DMS53 treated with DMSO at 0.1 percent for 48 hours (cell line): ENCODE measurements at regions not wholly inside any gene's neighbourhood (a gene's known extent, or its start where the extent isn't known, plus 50 kb on each side); places are given as distances from the start of the nearest gene placed in this dataset.

ENCODE experiments used
- DNase-seq: peaks from one replicate; lab custom pipeline; 2025; ENCODE audit not compliant: unreplicated experiment; lab: John Stamatoyannopoulos, UW

DNA sequence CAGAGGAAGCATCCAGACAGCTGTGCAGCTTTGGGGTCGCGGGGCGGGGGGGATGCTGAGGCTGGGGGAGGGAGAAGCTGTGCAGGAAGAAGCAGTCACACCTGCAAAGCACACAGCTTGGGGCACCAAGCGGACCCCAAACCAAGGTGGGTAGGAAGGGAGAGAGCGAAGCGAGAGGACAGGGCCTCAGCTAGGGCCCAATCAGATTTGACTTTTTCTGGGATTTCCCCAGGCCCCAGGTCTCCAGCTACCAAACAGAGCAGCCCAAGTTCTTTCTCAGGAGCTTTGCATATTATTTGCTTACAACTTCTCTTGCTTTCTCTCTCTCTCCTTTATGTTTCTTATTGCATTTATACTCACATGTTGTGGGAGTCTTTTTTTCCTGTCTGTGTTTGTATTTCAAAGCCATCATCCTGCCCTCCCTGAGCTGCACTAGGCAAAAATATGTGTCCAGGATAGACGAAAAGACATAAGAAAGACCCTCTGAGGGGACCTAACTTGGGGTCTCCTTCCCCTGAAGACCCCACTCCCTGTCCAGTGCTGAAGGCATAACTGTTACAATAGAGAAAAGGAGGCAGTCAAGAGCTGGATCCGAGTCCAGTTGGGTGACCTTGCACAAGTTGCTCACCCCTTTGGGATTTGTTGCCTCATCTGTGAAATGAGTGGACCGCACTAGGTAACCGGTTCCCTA lies 50.6 kb upstream of the SMNDC1 start:
- no peak for DNase-seq

DNA sequence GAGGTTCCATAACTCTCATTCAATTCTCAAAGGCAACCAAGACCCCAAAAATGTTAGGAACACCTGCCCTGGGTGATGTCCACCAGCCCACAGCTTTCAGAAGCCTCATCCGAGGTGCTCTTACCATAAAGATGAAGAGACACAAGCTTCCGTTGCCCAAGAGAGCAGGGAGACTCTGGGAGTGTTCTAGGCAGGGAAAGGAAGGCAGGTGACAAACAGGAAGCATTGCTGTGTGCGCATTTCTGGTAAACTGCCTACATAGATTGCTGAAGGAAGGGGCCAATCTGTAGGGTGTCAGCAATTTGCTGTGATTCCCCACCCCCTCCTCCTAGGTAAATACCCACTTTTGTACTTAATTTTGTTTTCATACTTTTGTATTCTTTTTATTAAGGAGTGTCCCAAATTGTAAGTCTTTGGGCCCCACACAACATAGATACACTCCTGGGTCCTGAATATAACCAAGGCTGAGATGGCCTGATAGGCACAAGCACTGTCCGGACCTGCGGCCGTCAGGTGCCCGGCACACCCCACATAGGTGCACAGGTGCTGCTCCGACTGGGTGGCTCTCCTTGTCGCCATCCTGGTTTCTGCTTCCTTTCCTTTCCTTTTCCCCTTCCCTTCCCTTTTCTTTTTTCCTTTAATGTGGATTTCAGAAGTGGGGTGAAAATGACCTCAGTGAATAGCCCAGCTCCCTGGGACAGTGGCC lies 51.4 kb upstream of the SMNDC1 start:
- DNase-seq = peak; percentile 20

DNA sequence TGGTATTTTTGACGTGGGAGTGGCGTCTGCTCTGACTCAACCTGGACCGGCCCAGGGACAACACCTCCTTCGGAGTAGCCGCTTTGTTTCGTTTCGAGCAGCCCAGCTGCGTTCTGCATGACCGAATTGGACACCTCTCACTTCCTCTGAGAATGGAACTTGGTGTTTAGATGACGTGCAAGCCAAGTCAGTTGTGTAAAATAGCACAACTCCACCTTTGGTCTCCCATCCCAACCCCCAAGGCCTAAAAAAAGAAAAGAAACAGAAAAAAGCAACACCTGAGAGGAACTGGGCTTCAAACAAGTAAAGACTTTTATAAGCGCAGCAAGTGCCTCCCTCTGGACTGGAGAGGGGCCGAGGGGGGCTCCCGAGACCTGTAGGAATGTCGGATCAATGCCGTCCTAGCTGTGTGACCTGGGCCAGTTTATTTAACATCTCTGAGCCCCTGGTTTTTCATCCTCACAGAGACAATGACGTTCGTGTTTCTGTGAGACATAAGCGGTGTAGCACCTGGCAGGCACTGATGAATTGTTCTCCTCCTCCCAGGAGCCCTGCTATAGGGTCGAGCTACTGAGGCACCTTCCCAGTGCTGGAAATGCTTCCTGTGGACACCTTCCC lies 52.0 kb upstream of the SMNDC1 start:
- peak; percentile 80 for DNase-seq

DNA sequence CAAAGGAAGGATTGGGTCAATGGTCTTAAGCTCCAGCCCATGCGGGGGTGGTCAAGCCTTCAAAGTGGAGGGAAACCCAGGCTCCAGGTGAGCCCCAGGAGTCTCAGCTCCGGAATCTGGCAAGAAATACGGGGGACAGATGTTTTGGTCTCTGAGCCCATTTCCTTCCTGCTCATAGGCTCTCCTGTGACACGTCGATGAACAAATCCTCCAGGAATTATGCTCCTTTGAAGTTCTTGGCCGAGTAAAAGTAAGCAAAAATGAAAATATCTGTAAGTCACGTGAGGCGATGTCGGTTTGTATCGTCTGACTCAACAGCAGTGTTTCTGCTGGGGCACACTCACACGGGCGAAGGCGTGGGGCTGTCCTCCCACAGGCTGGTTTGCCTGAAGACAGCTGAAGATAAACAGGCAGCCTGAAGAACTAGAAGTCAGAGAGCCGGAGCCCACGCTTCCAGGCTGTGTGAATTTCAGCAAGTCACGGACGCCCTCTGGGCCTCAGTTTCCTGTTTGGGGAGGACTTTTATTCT lies 52.6 kb upstream of the SMNDC1 start:
- no peak for DNase-seq

DNA sequence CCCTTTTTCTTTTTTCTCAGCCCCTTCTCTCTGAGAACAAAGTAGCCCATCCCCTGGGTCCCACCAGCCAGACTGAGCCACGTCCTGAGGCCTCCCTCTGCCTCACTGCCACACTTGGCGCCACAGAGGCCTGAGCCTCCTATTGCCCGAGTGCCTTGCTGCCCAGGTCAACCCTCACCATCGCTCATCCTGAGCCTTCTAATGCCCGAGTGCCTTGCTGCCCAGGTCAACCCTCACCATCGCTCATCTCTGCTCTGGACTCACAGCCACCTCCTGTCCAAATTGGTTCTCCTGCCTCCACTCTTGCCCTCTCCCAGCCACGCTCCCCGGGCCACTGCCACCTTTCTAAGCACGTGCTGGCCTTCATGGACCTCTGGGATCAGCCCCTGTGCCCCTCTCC lies 53.2 kb upstream of the SMNDC1 start:
- DNase-seq = no peak

DNA sequence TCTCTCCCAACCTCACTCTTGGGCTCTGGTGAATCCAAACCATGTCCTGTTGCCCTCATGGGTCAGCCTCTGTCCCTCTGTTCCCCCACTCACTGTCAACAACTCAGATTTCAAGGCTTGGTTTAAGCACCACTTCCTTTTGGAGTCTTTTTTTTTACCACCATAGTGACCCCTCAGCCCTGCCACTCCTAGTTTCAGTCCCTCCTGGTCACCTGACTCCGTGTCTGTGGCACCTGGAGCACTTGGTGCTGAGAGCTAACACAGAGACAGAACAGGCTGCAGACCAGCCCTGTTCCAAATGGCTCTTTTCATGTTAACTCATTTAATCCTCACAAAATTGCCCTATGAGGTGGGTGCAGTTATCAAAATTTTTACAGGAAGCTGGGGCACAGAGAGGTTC lies 53.6 kb upstream of the SMNDC1 start:
- no peak for DNase-seq

DNA sequence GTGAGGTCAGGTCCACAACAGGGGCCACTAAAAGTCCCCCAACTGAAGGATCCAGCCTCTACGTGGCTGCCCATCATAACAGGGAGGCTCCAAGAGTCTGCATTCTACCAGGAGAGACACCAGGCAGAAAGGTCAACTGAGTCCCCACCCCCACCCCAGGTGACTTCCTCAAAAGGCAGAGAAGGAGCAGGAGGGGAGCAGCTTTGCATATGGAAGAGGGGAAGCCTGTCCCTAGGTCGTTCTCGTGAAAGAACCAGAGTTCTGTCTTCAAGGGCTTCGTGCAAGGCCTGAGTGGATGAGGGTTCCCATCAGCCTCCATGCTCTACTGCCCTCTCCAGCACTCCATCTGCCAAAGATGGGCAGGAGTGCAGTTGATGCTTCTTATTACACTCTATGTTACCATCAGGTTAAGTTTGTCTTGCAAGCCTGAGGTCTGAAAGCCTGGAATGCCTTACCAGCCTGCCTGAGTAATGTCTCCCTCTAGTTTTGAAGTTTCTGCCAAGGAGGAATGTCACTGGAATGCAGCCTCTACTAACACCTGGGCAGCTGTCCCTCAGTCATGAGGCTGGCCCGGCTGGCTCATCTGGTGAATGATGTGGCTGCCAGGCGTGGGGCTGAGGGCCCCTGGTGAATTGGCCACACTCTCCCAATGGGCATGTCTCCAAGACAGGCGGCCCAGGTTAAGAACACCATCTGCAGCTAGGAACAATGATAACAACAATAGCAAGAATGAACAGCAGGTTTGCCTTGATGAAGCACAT lies 54.3 kb upstream of the SMNDC1 start:
- DNase-seq = no peak

DNA sequence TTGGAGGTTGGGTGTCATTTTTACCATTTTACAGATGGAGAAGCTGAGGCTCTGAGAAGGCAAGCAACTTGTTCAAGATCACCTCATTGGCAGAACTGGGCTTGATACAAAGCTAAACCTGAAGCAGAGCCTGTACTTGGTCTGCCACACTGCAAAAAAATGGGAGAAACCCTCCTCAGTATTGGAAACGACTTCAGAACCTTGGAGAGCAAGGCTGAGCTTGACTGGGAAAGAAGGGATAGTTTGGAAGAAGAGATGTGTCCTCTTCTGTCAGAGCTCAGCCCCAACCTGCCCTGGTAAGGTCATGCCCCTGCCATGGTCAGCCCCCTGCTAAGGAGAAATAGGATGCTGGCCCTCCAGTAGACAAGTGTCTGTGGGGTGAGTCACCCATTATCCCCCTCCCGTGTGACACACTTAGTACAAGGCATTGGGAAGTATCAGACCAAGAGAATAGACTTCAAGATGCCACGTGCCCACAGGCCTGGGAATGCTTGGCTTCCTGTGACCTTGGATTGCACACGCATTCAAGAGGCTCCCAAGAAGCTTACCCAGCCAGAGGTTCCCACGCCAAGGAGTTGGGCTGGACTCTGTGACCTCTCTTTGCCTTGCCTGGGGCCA lies 56.2 kb upstream of the SMNDC1 start:
- DNase-seq = no peak

DNA sequence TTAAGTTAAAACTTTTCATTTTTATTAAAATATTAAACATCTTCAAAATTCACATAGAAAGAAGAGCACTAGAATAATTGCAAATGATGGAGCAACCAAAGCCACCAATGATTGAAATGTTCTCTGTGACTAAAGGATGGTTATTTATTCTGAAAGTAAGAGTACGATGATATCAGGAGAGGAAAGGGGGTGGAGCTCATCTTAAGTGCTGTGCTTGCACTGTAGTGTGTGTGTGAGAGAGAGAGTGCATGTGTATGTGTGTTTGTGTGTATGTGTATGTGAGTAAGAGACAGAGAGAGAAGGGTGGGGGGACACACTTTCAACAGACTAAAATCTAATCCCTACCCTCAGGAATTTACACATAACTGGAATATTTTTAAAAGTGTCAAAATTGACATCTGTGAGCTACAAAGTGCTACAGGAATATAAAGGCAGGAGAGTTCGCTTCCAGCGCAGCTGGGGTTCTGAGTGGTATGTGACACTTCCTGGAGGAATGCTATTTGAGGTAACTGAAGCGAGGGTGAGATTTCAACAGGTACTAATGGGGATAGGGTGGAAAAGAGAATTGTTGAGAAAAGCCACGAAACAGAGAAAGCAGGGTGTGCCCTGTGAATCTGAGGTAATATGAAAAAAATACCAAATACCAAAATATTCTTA lies 57.2 kb upstream of the SMNDC1 start:
- no peak for DNase-seq

DNA sequence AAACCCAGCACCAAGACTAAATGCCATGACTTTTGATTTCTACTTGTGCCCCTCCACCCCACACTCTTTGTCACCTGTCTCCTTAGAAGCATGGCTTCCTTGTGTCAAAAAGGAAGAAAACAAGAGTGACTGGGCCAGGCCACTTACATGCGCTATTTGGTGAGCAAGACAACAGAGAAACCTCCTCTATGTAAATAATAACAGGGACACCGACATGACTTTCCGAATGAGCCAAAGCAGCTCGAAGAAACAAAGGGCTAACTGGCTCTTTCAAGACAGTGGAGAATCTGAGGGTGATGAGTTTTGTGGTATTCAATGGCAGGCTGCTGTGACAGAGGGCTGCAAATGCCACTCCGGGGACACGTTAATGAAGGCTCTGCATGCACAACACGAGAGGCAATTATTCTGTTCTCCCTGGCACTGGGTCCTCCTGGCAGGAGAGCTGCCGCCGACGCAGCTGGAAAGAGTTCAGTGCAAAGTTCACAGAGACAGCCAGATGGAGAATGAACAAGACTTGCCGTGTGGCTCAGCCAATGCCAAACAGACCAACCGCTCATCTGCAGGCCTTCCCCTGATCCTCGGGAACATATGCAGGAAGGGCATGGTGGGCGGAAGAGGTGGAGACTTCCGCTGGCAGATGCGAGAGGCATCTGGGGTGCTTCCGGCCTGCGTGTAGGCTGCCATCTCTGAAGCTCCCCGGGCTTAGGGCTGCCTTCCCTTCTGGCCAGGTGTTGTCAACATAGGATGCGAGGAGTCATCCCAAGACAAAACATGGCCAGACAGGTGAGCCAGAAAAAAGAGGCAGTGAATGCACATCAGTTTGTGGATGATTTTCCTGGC lies 59.1 kb upstream of the SMNDC1 start:
- no peak for DNase-seq

DNA sequence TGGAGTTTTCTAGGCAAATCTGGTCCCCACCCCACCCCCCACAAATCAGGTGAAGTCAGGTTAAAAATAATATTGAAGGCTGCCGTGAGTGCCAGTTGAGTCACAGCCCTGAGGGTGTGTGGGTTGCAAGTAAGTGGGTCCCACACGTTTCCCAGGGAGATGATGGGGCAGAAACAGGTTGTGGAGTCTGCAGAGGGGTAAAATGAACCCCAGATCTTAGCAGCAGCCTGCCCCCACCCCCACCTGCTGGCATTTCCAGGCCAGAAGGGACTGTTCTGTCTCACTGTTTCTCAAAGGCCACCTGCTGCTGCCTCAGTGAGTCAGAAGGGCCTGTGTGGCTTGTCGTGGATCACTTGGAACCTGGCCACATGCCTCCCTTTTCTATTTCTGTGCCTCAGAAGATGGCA lies 59.8 kb upstream of the SMNDC1 start:
- no peak for DNase-seq

DNA sequence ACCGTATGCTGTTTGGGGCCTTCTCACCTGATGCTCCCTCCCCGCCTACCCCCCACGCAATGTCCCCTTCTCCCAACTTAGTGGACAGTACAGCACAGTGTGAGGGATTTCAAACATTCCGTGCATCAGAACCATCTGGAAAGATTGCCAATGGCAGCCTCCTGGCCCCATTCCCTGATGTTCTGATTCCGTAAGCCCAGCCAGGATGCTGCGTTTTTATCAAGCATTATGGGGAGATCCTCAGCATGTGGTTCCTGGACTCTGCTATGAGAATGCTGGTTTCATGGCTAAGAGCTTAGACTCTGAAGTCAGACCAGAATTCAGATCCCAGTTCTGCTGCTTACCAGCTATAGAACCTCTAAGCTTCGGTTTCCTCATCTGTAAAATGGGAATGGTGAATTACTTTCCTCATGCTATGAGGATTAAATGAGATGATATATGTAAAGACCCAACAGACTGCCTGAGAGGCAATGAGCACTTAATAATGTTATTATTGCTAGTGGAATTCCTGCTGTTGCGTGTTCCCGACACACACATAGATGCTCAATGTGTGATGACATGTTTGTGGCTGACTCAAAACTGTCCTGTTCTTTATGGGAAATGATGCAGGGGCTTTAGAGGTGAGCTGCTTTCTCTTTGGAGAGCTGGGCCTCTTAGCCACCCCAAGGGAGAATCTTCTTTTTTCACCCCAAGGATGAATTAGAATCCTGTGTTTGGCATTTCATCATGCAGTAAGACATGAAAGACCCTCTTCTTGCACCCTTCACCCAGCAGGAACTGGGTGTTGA lies 60.8 kb upstream of the SMNDC1 start:
- DNase-seq = no peak

DNA sequence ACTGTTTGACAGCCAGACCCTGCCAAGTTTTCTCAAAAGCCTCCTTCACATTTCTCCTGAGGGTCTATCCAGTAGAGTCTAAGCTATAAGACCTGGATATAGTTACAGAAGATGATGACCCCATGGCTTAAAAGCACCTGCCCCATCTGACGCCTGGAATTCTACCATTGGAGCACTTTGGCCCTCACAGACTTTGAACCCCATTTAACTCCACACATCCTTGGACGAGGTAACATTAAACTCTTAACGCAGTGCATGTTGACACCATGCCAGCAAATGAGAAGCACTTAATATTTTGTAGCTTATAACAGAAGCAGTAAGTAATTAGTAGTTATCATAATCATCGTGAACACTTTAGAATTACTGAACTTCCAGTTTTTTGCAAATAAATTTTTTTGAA lies 61.9 kb upstream of the SMNDC1 start:
- DNase-seq = no peak

DNA sequence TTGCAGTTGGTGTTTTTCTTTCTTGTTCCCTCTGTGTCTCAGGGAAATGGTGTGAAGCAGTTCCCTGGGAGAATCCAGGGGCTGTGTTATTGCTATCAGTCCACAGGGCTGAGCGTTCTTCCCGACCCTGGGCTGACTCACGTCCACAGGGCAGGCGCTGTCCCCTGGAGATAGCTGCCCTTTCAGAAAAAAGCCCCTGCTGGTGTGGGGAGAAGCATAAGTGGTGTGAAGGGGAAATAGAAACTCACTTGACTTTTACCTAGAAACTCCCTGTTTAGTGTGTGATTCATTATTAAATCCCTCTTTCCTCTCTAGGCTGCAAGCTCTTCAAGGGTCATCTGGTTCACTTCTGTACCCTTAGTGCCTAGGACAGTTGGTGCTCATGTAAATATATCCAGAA lies 63.3 kb upstream of the SMNDC1 start:
- DNase-seq = no peak

DNA sequence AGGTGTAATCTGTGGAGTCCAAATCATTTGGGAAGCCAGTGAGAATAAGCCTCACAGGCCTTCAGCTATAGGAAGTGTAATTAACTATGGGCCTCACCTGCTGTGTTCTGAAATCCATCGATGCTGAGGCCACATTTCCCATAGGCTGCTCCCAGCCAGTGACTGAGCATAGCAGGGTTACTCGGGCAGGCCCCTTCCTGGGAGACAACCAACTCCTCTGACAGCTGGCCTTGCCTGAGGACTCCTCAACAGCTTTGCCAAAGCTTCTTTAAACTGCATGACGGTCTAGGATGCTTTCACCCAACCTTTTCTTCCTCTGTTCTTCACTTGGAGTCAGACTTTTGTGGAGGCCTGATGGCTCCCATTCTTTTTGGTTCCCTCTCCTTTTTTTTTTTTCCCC lies 63.8 kb upstream of the SMNDC1 start:
- no peak for DNase-seq

DNA sequence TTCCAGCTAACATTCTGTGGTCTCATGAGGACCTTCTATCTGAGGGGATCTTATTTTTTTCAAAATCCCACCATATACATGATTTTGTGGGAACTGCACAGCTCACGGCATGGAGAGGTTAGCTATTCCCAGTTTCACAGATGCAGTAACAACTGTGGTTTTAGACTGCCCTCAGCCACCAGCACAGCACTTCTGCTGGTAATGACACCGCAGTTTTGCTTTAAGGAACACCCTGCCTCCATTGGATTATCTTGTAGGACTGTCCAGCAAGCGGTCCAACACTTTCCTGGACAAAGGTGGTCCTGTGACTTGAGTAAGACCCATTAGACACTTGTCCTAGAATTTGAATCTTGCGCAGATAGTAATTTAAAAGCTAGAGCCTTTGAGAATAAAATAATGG lies 65.3 kb upstream of the SMNDC1 start:
- no peak for DNase-seq

DNA sequence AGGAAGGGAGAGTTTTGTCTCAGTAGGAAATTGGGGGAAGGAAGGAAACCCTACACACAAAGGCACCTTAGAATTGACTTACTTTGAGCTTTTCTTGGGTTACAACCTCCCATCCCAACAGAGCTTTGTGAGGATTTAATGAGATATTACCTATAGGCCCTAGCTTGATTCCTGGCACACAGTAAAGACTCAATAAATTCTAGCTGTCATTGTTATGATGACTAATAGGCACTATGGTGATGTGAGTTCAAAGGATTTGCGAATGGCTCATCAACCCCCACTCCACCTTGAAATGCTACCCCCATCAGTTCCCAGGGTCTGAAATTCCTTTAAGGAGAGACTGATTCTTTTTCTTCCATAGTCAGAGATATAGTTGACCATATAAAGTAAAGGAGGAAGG lies 67.9 kb upstream of the SMNDC1 start:
- no peak for DNase-seq

DNA sequence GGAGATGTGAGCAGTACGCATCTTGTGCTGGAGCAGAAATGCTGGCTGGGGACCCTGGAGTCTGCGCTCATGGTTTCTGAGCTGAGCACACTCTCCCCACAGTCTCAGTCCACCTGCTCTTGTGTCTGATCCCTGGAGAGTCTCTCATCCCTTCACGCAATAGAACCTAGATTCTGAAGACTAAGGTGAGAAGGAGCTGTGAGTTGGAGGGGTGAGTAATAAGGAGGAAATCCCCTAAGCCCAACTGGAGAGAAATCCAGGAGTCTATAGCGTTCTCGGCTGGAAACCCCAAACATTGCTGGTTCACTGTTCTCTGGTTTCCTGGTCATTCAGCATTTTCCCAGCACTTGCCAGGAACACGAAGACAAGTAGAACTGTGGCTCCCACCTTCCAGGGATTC lies 68.3 kb upstream of the SMNDC1 start:
- no peak for DNase-seq
